ENCODE measurements at regions not wholly inside any gene's neighbourhood (a gene's known extent, or its start where the extent isn't known, plus 50 kb on each side); places are given as distances from the start of the nearest gene placed in this dataset.

DNA sequence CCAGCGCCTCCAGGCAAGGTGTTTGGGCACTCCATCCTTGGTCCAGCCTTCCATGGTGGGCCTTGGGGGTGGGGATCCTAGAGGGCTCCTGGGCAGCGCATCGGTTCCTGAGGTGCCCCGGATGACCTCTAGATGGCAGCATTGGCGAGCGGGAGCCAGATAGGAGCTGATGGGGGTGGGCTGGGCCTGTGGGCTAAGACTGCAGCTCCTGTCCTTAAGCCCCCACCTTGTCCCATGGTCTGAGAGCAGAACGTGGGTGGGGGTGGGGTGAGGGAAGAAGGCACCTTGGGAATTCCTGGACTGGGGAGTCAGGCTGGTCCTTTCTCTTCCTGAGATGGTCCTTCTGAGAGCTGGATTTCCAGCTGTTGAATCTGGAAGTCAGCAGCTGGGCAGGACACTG is 93.4 kb upstream of the CSF3R start:
- Histone ChIP-seq H3K4me3 (no peak overlapping the region), H3K36me3 (ENCODE audit: low read depth, missing control alignments) (no peaks in the 10 kb centered on the region), H3K9me3 (no peaks in the 10 kb centered on the region), H3K4me1 (no peaks in the 10 kb centered on the region), H3K27me3 (no peaks in the 10 kb centered on the region), H3K27ac (no peak overlapping the region)
- DNase-seq = peak; percentile 74
- 16 to 25% methylated on average over 2 to 7 of the region's 7 CpGs for WGBS, 2 donors
- TF ChIP-seq, protein P1, sequence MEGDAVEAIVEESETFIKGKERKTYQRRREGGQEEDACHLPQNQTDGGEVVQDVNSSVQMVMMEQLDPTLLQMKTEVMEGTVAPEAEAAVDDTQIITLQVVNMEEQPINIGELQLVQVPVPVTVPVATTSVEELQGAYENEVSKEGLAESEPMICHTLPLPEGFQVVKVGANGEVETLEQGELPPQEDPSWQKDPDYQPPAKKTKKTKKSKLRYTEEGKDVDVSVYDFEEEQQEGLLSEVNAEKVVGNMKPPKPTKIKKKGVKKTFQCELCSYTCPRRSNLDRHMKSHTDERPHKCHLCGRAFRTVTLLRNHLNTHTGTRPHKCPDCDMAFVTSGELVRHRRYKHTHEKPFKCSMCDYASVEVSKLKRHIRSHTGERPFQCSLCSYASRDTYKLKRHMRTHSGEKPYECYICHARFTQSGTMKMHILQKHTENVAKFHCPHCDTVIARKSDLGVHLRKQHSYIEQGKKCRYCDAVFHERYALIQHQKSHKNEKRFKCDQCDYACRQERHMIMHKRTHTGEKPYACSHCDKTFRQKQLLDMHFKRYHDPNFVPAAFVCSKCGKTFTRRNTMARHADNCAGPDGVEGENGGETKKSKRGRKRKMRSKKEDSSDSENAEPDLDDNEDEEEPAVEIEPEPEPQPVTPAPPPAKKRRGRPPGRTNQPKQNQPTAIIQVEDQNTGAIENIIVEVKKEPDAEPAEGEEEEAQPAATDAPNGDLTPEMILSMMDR (IDR thresholded peaks at IDR 0.05) = peak in 2 of 3 experiments; percentile 44 to 68
- TF ChIP-seq POLR2A (IDR thresholded peaks at IDR 0.05) = no peak
- intact Hi-C loops (cut with DNase I; ENCODE audit: low total_unique reads) = loop anchor here (10.0 kb wide), 1 partner anchor 859 kb away; no protein-coding TSS in a partner anchor

DNA sequence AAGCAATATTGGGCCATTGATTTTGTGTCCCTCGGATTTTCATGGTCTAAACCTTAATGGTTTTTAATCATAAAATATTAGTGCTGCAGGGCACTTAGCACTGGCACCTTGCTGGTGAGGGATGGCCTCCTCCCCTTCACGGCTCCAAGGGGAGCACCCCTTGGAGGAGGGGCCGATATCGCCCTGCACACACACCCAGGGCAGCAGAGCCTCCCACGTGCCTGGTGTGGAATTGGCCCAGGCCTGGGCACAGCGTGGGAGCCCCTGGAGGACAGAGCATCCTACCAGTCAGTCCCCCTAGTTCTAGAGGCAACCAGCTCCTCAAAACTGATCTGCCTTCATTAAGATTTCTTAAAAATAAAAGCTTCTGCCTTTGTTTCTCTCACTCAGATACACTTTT is 90.7 kb upstream of the CSF3R start:
- H3K36me3 ChIP-seq (ENCODE audit: low read depth, missing control alignments) = no peaks in the 10 kb centered on the region
- no peak overlapping the region for H3K27ac ChIP-seq
- TF ChIP-seq POLR2A (IDR thresholded peaks at IDR 0.05) = no peak
- TF ChIP-seq, protein P1 (IDR thresholded peaks at IDR 0.05) = no peak
- H3K4me1 ChIP-seq = no peaks in the 10 kb centered on the region
- DNase-seq = no peak
- intact Hi-C loops (cut with DNase I; ENCODE audit: low total_unique reads) = loop anchor here (10.0 kb wide), 1 partner anchor 861 kb away; no protein-coding TSS in a partner anchor
- no peaks in the 10 kb centered on the region for H3K9me3 ChIP-seq
- H3K4me3 ChIP-seq = no peak overlapping the region
- 37 to 58% methylated on average over 2 to 6 of the region's 6 CpGs for WGBS, 2 donors
- no peaks in the 10 kb centered on the region for H3K27me3 ChIP-seq

DNA sequence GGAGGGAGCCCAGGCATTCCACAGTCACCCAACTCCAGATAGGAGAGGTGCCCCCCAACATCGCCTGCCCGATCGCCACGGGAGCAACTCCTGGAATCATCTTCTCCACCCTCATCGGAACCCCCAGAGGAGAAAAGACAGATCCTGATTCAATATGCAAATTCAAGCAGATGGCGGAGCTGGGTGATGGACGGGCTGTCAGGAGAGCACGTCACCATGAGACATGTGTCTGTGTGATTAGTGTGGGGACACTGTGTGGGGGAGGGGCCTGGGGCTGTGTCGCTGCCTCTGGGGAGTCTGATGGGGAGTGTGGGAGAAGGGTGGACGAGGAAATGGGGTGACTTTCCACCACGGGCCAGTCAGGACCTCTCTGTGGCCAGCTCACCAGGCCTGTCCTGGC is 90.2 kb upstream of the CSF3R start:
- H3K27ac ChIP-seq = no peak overlapping the region
- no peaks in the 10 kb centered on the region for H3K36me3 ChIP-seq (ENCODE audit: low read depth, missing control alignments)
- WGBS, 2 donors = 53 to 60% methylated on average over 6 to 11 of the region's 11 CpGs
- no peaks in the 10 kb centered on the region for H3K4me1 ChIP-seq
- TF ChIP-seq, protein P1 (IDR thresholded peaks at IDR 0.05) = no peak
- no peak for TF ChIP-seq POLR2A (IDR thresholded peaks at IDR 0.05)
- H3K4me3 ChIP-seq = no peak overlapping the region
- DNase-seq = no peak
- H3K9me3 ChIP-seq = no peaks in the 10 kb centered on the region
- intact Hi-C loops (cut with DNase I; ENCODE audit: low total_unique reads) = loop anchor here (10.0 kb wide), 1 partner anchor 862 kb away; no protein-coding TSS in a partner anchor
- no peaks in the 10 kb centered on the region for H3K27me3 ChIP-seq

DNA sequence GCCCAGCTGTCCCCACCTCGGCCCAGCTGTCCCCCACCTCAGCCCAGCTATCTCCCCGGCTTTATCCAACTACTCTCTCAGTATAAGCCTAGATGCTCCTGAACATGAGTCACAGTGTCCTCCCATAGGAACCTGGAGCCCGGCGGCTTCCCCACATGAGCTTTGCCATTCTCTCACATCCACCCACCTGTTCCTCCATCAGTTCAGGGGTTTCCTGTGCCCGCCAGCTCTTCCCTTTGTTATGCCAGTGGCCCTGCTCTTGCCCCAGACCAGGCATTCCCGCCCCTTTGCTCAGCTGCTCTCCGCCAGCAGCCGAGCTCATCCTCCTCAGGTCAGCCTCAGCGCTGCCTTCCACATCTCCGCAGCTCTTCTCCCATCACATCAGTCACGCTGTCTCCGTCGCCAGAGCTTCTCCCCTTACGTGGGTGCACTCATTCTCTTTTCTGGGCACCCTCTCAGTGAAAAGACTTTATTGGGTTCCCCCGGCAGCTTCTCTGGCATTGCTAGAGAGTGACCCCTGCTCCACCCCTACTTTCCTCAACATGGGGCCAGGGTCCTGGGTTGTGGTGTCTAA is 89.5 kb upstream of the CSF3R start:
- no peaks in the 10 kb centered on the region for H3K4me1 ChIP-seq
- no peak overlapping the region for H3K27ac ChIP-seq
- DNase-seq = no peak
- H3K4me3 ChIP-seq = no peak overlapping the region
- intact Hi-C loops (cut with DNase I; ENCODE audit: low total_unique reads) = loop anchor here (10.0 kb wide), 1 partner anchor 863 kb away; no protein-coding TSS in a partner anchor
- 48 to 58% methylated on average over 15 of the region's 15 CpGs for WGBS, 2 donors
- no peaks in the 10 kb centered on the region for H3K27me3 ChIP-seq
- TF ChIP-seq, protein P1 (IDR thresholded peaks at IDR 0.05) = no peak
- TF ChIP-seq POLR2A (IDR thresholded peaks at IDR 0.05) = no peak
- no peaks in the 10 kb centered on the region for H3K36me3 ChIP-seq (ENCODE audit: low read depth, missing control alignments)
- H3K9me3 ChIP-seq = no peaks in the 10 kb centered on the region

DNA sequence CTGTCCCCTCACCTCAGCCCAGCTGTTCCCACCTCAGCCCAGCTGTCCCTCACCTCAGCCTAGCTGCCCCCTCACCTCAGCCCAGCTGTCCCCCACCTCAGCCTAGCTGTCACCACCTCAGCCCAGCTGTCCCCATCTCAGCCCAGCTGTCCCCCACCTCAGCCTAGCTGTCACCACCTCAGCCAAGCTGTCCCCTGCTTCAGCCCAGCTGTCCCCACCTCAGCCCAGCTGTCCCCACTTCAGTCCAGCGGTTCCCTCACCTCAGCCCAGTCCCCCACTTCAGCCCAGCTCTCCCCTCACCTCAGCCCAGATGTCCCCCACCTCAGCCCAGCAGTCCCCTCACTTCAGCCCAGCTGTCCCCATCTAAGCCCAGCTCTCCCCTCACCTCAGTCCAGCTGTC is 88.4 kb upstream of the CSF3R start:
- WGBS, 2 donors = 85 to 92% methylated on average over 1 of the region's 1 CpG

More for the DNA sequence above, 88.4 kb upstream of the CSF3R start:
- intact Hi-C loops (cut with DNase I; ENCODE audit: low total_unique reads) = loop anchor here (10.0 kb wide), 1 partner anchor 864 kb away; no protein-coding TSS in a partner anchor
- no peaks in the 10 kb centered on the region for H3K4me1 ChIP-seq
- TF ChIP-seq, protein P1 (IDR thresholded peaks at IDR 0.05) = no peak
- TF ChIP-seq POLR2A (IDR thresholded peaks at IDR 0.05) = no peak
- DNase-seq = no peak
- H3K4me3 ChIP-seq = no peak overlapping the region
- H3K9me3 ChIP-seq = no peaks in the 10 kb centered on the region
- no peaks in the 10 kb centered on the region for H3K36me3 ChIP-seq (ENCODE audit: low read depth, missing control alignments)
- no peak overlapping the region for H3K27ac ChIP-seq
- H3K27me3 ChIP-seq = no peaks in the 10 kb centered on the region

Data from testis (tissue), 2 donors.